ENCODE measurements at regions not wholly inside any gene's neighbourhood (a gene's known extent, or its start where the extent isn't known, plus 50 kb on each side); places are given as distances from the start of the nearest gene placed in this dataset.

DNA sequence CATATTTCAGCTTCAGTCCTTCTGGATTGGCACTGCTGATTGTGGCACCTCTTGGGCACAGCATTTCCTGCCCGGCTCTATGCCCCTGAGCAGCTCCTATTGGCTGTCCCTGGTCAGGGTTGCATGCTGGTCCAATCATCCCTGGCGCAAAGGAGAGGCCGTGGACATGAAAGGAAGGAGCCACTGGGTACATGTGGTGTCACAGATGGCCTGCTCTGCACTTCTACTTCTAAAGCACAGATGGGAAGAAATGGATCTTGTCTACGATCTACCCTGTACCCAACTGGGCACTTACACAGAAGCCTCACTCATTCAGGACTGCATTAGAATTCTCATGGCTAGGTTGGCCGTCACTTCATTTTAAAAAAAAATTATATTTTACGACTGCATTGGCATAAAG is 232.5 kb downstream of the SHQ1 start:
- TF ChIP-seq EZH2 (IDR thresholded peaks at IDR 0.05; ENCODE audit: borderline replicate concordance, low read depth, low read length, poor library complexity, severe bottlenecking), result no peak
- no peak for TF ChIP-seq CTCF (conservative IDR thresholded peaks at IDR 0.05; ENCODE audit: low read depth, low read length)
- no peaks in the 10 kb centered on the region for H3K36me3 ChIP-seq (ENCODE audit: insufficient read depth, low read length, poor library complexity, severe bottlenecking)
- BruUV-seq (replicated peaks), result no TSS peak

DNA sequence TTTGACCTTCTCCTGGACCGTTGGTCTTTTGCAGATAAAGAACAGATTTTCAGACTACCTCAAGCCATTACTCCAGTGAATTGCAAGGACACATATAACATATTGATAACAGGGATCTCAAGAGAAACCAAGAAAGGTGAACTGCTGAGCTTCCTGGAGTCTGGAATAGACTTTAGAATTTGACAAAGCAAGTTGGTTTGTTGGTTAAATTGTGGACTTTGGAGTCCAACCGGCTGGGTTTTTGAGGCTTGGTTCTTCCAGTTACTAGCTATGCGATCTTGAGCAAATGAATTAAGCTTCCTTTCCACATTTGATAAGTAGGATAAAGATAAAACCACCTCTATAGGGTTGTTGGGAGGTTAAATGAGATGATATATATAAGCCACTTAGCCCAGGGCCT is 233.1 kb downstream of the SHQ1 start:
- TF ChIP-seq CTCF (conservative IDR thresholded peaks at IDR 0.05; ENCODE audit: low read depth, low read length), result no peak
- no peak for TF ChIP-seq EZH2 (IDR thresholded peaks at IDR 0.05; ENCODE audit: borderline replicate concordance, low read depth, low read length, poor library complexity, severe bottlenecking)
- Histone ChIP-seq H3K4me1 (ENCODE audit: insufficient read depth, low read length, poor library complexity, severe bottlenecking) (no peaks in the 10 kb centered on the region), H3K27me3 (replicated peaks; ENCODE audit: insufficient read depth, low read depth, low read length, poor library complexity) (no peaks in the 10 kb centered on the region), H3K36me3 (ENCODE audit: insufficient read depth, low read length, poor library complexity, severe bottlenecking) (no peaks in the 10 kb centered on the region), H3K27ac (ENCODE audit: low read depth, low read length, poor library complexity, severe bottlenecking) (no peak overlapping the region), H3K4me3 (ENCODE audit: low read depth, low read length, poor library complexity, severe bottlenecking) (no peak overlapping the region), H3K9me3 (ENCODE audit: low read depth, low read length, poor library complexity, severe bottlenecking) (no peaks in the 10 kb centered on the region)
- BruUV-seq (replicated peaks), result no TSS peak
- intact Hi-C loops (cut with micrococcal nuclease; ENCODE audit: unreplicated experiment), result no loop called here
- POLR2A ChIA-PET (ENCODE audit: low non-redundant PET), result no interaction called here
- CTCF ChIA-PET, result interaction anchor here (0.7 kb wide), 1 partner anchor 79 kb away, joined by 3 read pairs; no protein-coding TSS in a partner anchor
- DNase-seq (ENCODE audit: low spot score), result no peak

More for the DNA sequence above, 232.5 kb downstream of the SHQ1 start:
- no peak overlapping the region for H3K27ac ChIP-seq (ENCODE audit: low read depth, low read length, poor library complexity, severe bottlenecking)
- POLR2A ChIA-PET (ENCODE audit: low non-redundant PET), result no interaction called here
- DNase-seq (ENCODE audit: low spot score), result no peak
- no peak overlapping the region for H3K4me3 ChIP-seq (ENCODE audit: low read depth, low read length, poor library complexity, severe bottlenecking)
- H3K4me1 ChIP-seq (ENCODE audit: insufficient read depth, low read length, poor library complexity, severe bottlenecking), result no peaks in the 10 kb centered on the region
- CTCF ChIA-PET, result interaction anchor here (0.6 kb wide), 1 partner anchor 65 kb away, joined by 6 read pairs; no protein-coding TSS in a partner anchor
- no peaks in the 10 kb centered on the region for H3K27me3 ChIP-seq (replicated peaks; ENCODE audit: insufficient read depth, low read depth, low read length, poor library complexity)
- H3K9me3 ChIP-seq (ENCODE audit: low read depth, low read length, poor library complexity, severe bottlenecking), result no peaks in the 10 kb centered on the region
- intact Hi-C loops (cut with micrococcal nuclease; ENCODE audit: unreplicated experiment), result no loop called here

GRCh38 chr3:72614394-72615074 is 233.7 kb downstream of the SHQ1 start:
- ChIA-PET CTCF (interaction anchor here (0.7 kb wide), 1 partner anchor 79 kb away, joined by 3 read pairs; no protein-coding TSS in a partner anchor), POLR2A (ENCODE audit: low non-redundant PET) (no interaction called here)
- Histone ChIP-seq H3K36me3 (ENCODE audit: insufficient read depth, low read length, poor library complexity, severe bottlenecking) (no peaks in the 10 kb centered on the region), H3K27ac (ENCODE audit: low read depth, low read length, poor library complexity, severe bottlenecking) (no peak overlapping the region), H3K27me3 (replicated peaks; ENCODE audit: insufficient read depth, low read depth, low read length, poor library complexity) (no peaks in the 10 kb centered on the region), H3K9me3 (ENCODE audit: low read depth, low read length, poor library complexity, severe bottlenecking) (no peaks in the 10 kb centered on the region), H3K4me1 (ENCODE audit: insufficient read depth, low read length, poor library complexity, severe bottlenecking) (no peaks in the 10 kb centered on the region), H3K4me3 (ENCODE audit: low read depth, low read length, poor library complexity, severe bottlenecking) (no peak overlapping the region)
- TF ChIP-seq EZH2 (IDR thresholded peaks at IDR 0.05; ENCODE audit: borderline replicate concordance, low read depth, low read length, poor library complexity, severe bottlenecking), result no peak
- TF ChIP-seq CTCF (conservative IDR thresholded peaks at IDR 0.05; ENCODE audit: low read depth, low read length), result no peak
- BruUV-seq (replicated peaks), result no TSS peak
- DNase-seq (ENCODE audit: low spot score), result no peak
- intact Hi-C loops (cut with micrococcal nuclease; ENCODE audit: unreplicated experiment), result no loop called here
